Omental fat pad (tissue), 3 donors: ENCODE measurements at regions not wholly inside any gene's neighbourhood (a gene's known extent, or its start where the extent isn't known, plus 50 kb on each side); places are given as distances from the start of the nearest gene placed in this dataset.

Source experiments
- ATAC-seq: fragments of 150-250 bp; one replicate; pipeline ENCODE4 v1.9.1; 2016; ENCODE audit warnings: mild to moderate bottlenecking, moderate library complexity; ENCODE audit not compliant: low FRiP score
- DNase-seq: peaks from one replicate; pipeline ENCODE4 v3.0.0-alpha.2; 2019; ENCODE audit warnings: low spot score
- CTCF ChIP-seq, 3 donors: fragments of 450-650 bp; IDR thresholded peaks; one replicate each; pipeline ENCODE4 v1.5.1; 2016 to 2017; ENCODE audit warnings: antibody characterized with exemption in 3 of 3, mild to moderate bottlenecking in 3 of 3, moderate library complexity in 2 of 3

GRCh38 chr1:104906141-104906540 lies 1156.4 kb downstream of the AMY1C start:
- no peak for DNase-seq
- no peak for TF ChIP-seq CTCF (IDR thresholded peaks at IDR 0.05)
- no peak for ATAC-seq

DNA sequence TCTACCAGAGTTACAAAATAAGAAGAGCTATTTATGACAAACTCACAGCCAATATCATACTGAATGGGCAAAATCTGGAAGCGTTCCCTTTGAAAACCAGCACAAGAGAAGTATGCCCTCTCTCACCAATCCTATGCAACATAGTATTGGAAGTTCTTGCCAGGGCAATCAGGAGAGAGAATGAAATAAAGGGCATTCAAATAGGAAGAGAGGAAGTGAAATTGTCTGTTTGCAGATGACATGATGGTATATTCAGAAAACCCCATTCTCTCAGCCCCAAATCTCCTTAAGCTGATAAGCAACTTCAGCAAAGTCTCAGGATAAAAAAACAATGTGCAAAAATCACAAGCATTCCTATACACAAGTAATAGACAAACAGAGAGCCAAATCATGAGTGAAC lies 1169.5 kb downstream of the AMY1C start:
- ATAC-seq (no peak), DNase-seq (no peak)
- no peak for TF ChIP-seq CTCF (IDR thresholded peaks at IDR 0.05)

GRCh38 chr1:104921525-104921924 lies 1171.8 kb downstream of the AMY1C start:
- TF ChIP-seq CTCF (IDR thresholded peaks at IDR 0.05) = no peak
- no peak for DNase-seq
- ATAC-seq = no peak

GRCh38 chr1:104923075-104923474 lies 1173.4 kb downstream of the AMY1C start:
- TF ChIP-seq CTCF (IDR thresholded peaks at IDR 0.05) = no peak
- DNase-seq (no peak), ATAC-seq (no peak)

DNA sequence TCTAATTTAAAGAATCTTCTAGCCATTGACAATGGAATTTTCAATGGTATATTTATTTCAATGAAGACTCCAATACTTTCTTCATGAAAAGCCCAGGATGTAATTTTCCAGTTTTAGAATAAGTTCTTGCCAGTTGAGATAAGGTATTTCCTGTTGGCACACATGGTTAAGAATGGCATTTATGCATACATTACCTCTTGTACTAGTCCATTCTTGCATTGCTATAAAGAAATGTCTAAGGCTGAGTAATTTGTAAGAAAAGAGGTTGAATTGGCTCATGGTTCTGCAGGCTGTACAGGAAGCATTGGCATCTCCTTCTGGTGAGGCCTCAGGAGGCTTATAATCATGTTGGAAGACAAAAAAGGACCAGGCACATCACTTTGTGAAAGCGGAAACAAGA lies 1179.6 kb downstream of the AMY1C start:
- TF ChIP-seq CTCF (IDR thresholded peaks at IDR 0.05) = no peak
- DNase-seq (no peak), ATAC-seq (no peak)

DNA sequence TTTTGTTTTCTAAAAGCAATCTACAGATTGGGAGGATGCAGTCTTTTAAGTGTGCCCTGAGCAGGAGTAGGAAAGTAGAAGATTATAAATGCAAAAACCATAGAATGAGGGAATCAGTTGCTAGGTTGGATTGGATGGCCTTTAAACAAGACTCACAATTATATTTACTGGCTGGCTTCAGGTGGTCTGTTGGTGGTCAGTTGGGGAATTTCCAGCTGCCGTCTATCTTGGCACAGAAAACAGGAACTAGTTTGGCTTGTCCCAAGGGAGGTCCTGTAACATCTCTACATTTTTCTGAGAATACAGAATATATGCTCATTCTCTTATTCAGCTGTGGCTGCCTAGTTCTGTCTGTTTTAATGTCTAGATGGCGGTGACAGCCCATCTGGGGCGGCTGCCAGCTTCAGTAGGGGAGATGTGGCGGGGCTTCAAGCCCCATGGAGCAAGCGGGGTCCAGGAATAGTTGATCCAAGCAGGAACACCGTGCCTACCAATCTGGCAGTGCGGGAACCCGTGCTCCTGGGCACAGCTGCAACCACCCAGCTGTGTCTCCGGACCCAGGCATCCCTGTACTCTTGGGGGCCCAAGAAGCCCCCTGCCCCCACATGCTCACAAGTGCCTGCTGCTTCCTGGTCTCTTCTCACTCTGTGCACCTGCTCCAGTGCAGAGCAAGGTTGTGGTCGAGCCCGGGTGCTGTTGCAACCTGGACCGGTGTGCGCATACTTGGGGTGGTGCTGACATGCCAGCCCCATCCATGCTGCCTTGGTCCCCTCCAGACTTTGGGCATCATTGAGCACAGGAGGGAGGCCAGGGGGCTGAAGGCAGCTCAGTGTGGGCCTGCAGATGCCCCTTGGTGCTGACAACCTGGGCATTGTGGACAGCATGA lies 1182.6 kb downstream of the AMY1C start:
- no peak for ATAC-seq
- TF ChIP-seq CTCF (IDR thresholded peaks at IDR 0.05) = no peak
- no peak for DNase-seq
